HG02571 (cell line): ENCODE measurements at regions not wholly inside any gene's neighbourhood (a gene's known extent, or its start where the extent isn't known, plus 50 kb on each side); places are given as distances from the start of the nearest gene placed in this dataset.

ENCODE experiments used
- ATAC-seq: cut with Tn5 transposase; IDR thresholded peaks from one replicate; pipeline ENCODE4 v1.9.1; 2021; ENCODE audit warnings: mild to moderate bottlenecking, moderate library complexity; ENCODE audit not compliant: unreplicated experiment

- ATAC-seq = no peak
Observed at GRCh38 chr2:150138587-150138986, 348.9 kb downstream of the RND3 start.

- no peak for ATAC-seq
Observed at GRCh38 chr2:150137338-150138069, 350.0 kb downstream of the RND3 start.

GRCh38 chr2:150136893-150137292 lies 350.6 kb downstream of the RND3 start:
- no peak for ATAC-seq

- ATAC-seq = no peak
Observed at GRCh38 chr2:150136401-150136800, 351.1 kb downstream of the RND3 start.

GRCh38 chr2:150135223-150135883 lies 352.1 kb downstream of the RND3 start:
- no peak for ATAC-seq

- ATAC-seq = no peak
Observed at GRCh38 chr2:150134223-150134857, 353.1 kb downstream of the RND3 start.

GRCh38 chr2:150133623-150134022 lies 353.8 kb downstream of the RND3 start:
- ATAC-seq = peak; percentile 80

GRCh38 chr2:150129921-150130575 lies 357.4 kb downstream of the RND3 start:
- no peak for ATAC-seq

GRCh38 chr2:150127995-150128394 lies 359.5 kb downstream of the RND3 start:
- ATAC-seq = no peak

- ATAC-seq = no peak
Observed at GRCh38 chr2:150127346-150127990, 360.0 kb downstream of the RND3 start.

- no peak for ATAC-seq
Observed at GRCh38 chr2:150126839-150127238, 360.6 kb downstream of the RND3 start.

GRCh38 chr2:150126143-150126740 lies 361.2 kb downstream of the RND3 start:
- ATAC-seq = no peak

- no peak for ATAC-seq
Observed at GRCh38 chr2:150125708-150126107, 361.8 kb downstream of the RND3 start.

- ATAC-seq = no peak
Observed at GRCh38 chr2:150125188-150125587, 362.3 kb downstream of the RND3 start.

GRCh38 chr2:150124739-150125138 lies 362.7 kb downstream of the RND3 start:
- ATAC-seq = no peak

- no peak for ATAC-seq
Observed at GRCh38 chr2:150122871-150123613, 364.4 kb downstream of the RND3 start.

GRCh38 chr2:150122156-150122555 lies 365.3 kb downstream of the RND3 start:
- no peak for ATAC-seq

GRCh38 chr2:150120326-150120955 lies 367.0 kb downstream of the RND3 start:
- ATAC-seq = no peak

GRCh38 chr2:150119819-150120218 lies 367.6 kb downstream of the RND3 start:
- ATAC-seq = no peak
